NB4 (cell line): ENCODE measurements at regions not wholly inside any gene's neighbourhood (a gene's known extent, or its start where the extent isn't known, plus 50 kb on each side); places are given as distances from the start of the nearest gene placed in this dataset.

Experiments
- DNase-seq: peaks from one replicate; pipeline ENCODE4 v3.0.0; 2010; ENCODE audit warnings: low read depth
- H3K4me3 ChIP-seq: one replicate; pipeline ENCODE4 v1.5.1; 2011; ENCODE audit warnings: mild to moderate bottlenecking, low read depth, low read length, moderate library complexity
- CTCF ChIP-seq: IDR thresholded peaks from one replicate; pipeline ENCODE4 v1.5.1; 2012; ENCODE audit warnings: low read depth, low read length
- MAX ChIP-seq: IDR thresholded peaks from 2 replicates; pipeline ENCODE4 v1.6.1; 2011; ENCODE audit warnings: low read depth, low read length
- MYC ChIP-seq: IDR thresholded peaks from 2 replicates; pipeline ENCODE4 v1.6.1; 2011; ENCODE audit warnings: low read depth, low read length
- POLR2A ChIP-seq: IDR thresholded peaks from 2 replicates; pipeline ENCODE4 v1.6.1; 2011; ENCODE audit warnings: mild to moderate bottlenecking; ENCODE audit not compliant: insufficient read length; ENCODE audit errors: extremely low read depth

- H3K4me3 ChIP-seq = no peak overlapping the region
- no peak for DNase-seq
- TF ChIP-seq MYC = no peak
- no peak for TF ChIP-seq POLR2A
- TF ChIP-seq CTCF = no peak
- TF ChIP-seq MAX = no peak
These were observed 724.3 kb downstream of the ARAP2 start for GRCh38 chr4:35520059-35520458.

GRCh38 chr4:35521682-35522081, 722.6 kb downstream of the ARAP2 start:
- no peak for DNase-seq
- no peak overlapping the region for H3K4me3 ChIP-seq
- TF ChIP-seq MYC = no peak
- no peak for TF ChIP-seq MAX
- TF ChIP-seq POLR2A = no peak
- TF ChIP-seq CTCF = no peak

- H3K4me3 ChIP-seq = no peak overlapping the region
- TF ChIP-seq POLR2A = no peak
- no peak for TF ChIP-seq MYC
- TF ChIP-seq MAX = no peak
- TF ChIP-seq CTCF = no peak
- DNase-seq = no peak
These were observed 718.9 kb downstream of the ARAP2 start for GRCh38 chr4:35525192-35525978.

- no peak for DNase-seq
- H3K4me3 ChIP-seq = no peak overlapping the region
- TF ChIP-seq POLR2A (no peak), MAX (no peak), CTCF (no peak), MYC (no peak)
These were observed 717.9 kb downstream of the ARAP2 start for GRCh38 chr4:35526456-35526855.

- no peak for TF ChIP-seq MAX
- no peak for TF ChIP-seq POLR2A
- no peak for TF ChIP-seq CTCF
- TF ChIP-seq MYC = no peak
- H3K4me3 ChIP-seq = no peak overlapping the region
- no peak for DNase-seq
These were observed 709.4 kb downstream of the ARAP2 start for GRCh38 chr4:35534962-35535361.
